ENCODE measurements at regions not wholly inside any gene's neighbourhood (a gene's known extent, or its start where the extent isn't known, plus 50 kb on each side); places are given as distances from the start of the nearest gene placed in this dataset.

GRCh38 chr10:25849268-25849667 lies 84.8 kb upstream of the MYO3A start:
- TF ChIP-seq CTCF (IDR thresholded peaks at IDR 0.05; ENCODE audit: low read depth, low read length) = no peak
- no peak for TF ChIP-seq EZH2phosphoT487 (IDR thresholded peaks at IDR 0.05; ENCODE audit: low read depth)
